ENCODE measurements at regions not wholly inside any gene's neighbourhood (a gene's known extent, or its start where the extent isn't known, plus 50 kb on each side); places are given as distances from the start of the nearest gene placed in this dataset.

GRCh38 chr5:166651234-166651633, 1640.2 kb upstream of the WWC1 start:
- no peak overlapping the region for H3K27ac ChIP-seq (ENCODE audit: insufficient read depth, low read depth, low read length)
- H3K9ac ChIP-seq (replicated peaks; ENCODE audit: extremely low read depth, insufficient read depth, low read length): no peak overlapping the region
- no peaks in the 10 kb centered on the region for H3K4me1 ChIP-seq (ENCODE audit: control insufficient read depth, extremely low read depth, insufficient read depth, low read length)
- BruUV-seq (replicated peaks): no TSS peak
- no peak for DNase-seq (ENCODE audit: low read depth, low spot score)
- no peak overlapping the region for H2AFZ ChIP-seq (ENCODE audit: low read depth, low read length)
- H3K27me3 ChIP-seq (ENCODE audit: control insufficient read depth in 2 of 2, insufficient read depth in 2 of 2, low read length in 2 of 2): no peaks in the 10 kb centered on the region
- H3K79me2 ChIP-seq (ENCODE audit: control insufficient read depth, insufficient read depth, low read length): no peaks in the 10 kb centered on the region
- no peaks in the 10 kb centered on the region for H3K9me1 ChIP-seq (replicated peaks; ENCODE audit: control insufficient read depth, extremely low read depth, insufficient read depth, low read length)
- H3K4me2 ChIP-seq (ENCODE audit: insufficient read depth, low read length): no peak overlapping the region
- ChIA-PET CTCF (no interaction called here), POLR2A (no interaction called here)
- dilution Hi-C loops (cut with MboI; ENCODE audit: extremely low pct_ligation_motif_present, low sequenced_read_pairs): no loop called here
- TF ChIP-seq FOS (IDR thresholded peaks at IDR 0.05; ENCODE audit: borderline replicate concordance, insufficient read depth, low read length): no peak
- TF ChIP-seq EZH2 (IDR thresholded peaks at IDR 0.05; ENCODE audit: borderline replicate concordance, low read depth, low read length, severe bottlenecking): no peak
- TF ChIP-seq POLR2A (IDR thresholded peaks at IDR 0.05; ENCODE audit: low read depth, low read length): no peak
- TF ChIP-seq MYC (IDR thresholded peaks at IDR 0.05; ENCODE audit: low read depth, low read length): no peak
- TF ChIP-seq MAX (IDR thresholded peaks at IDR 0.05; ENCODE audit: insufficient read depth, insufficient read length): no peak
- TF ChIP-seq JUN (IDR thresholded peaks at IDR 0.05; ENCODE audit: borderline replicate concordance, insufficient read depth, insufficient read length, low read depth): no peak
- TF ChIP-seq POLR2AphosphoS5 (IDR thresholded peaks at IDR 0.05; ENCODE audit: insufficient read depth, low read depth, low read length): no peak
- no peak for TF ChIP-seq CTCF (IDR thresholded peaks at IDR 0.05; ENCODE audit: extremely low read depth in 1 of 2, insufficient read depth in 1 of 2, low read depth in 1 of 2, low read length in 2 of 2)
- no peak for TF ChIP-seq GATA2 (IDR thresholded peaks at IDR 0.05; ENCODE audit: insufficient read depth, insufficient read length, low read depth, low read length)
- no peaks in the 10 kb centered on the region for H3K36me3 ChIP-seq (ENCODE audit: control insufficient read depth in 2 of 2, extremely low read depth in 1 of 2, insufficient read depth in 2 of 2, low read length in 2 of 2)
- no peaks in the 10 kb centered on the region for H3K9me3 ChIP-seq (replicated peaks; ENCODE audit: control insufficient read depth, insufficient read depth, low read length)
- H3K4me3 ChIP-seq (replicated peaks in 1 of 3; ENCODE audit: insufficient read depth in 1 of 3, low read depth in 1 of 3, low read length in 3 of 3): no peak overlapping the region
- FAIRE-seq: no peak
- H4K20me1 ChIP-seq (replicated peaks; ENCODE audit: control insufficient read depth, extremely low read depth, insufficient read depth, low read length): no peaks in the 10 kb centered on the region
- intact Hi-C loops (cut with micrococcal nuclease): no loop called here

All from endothelial cell of umbilical vein (primary cell).